PC-9 (cell line): ENCODE measurements at regions not wholly inside any gene's neighbourhood (a gene's known extent, or its start where the extent isn't known, plus 50 kb on each side); places are given as distances from the start of the nearest gene placed in this dataset.

ENCODE experiments used
- BruUV-seq: library from RNA; stranded (reverse); fragments of 400-500 nt; replicated peaks from 2 replicates; lab custom pipeline; 2021; lab: Mats Ljungman, UMichigan
- CTCF ChIA-PET: fragments of 300-600 bp; sonication (Branson Sonifier 250); formaldehyde crosslinking; loops from one replicate; lab custom pipeline; 2022; ENCODE audit warnings: antibody characterized with exemption; lab: Charles Lee
- POLR2A ChIA-PET: fragments of 300-600 bp; sonication (Branson Sonifier 250); formaldehyde crosslinking; loops from one replicate; lab custom pipeline; 2022; ENCODE audit warnings: antibody characterized with exemption; ENCODE audit not compliant: unreplicated experiment; lab: Charles Lee
- DNase-seq, 2 experiments: peaks; one replicate each; pipeline versions ENCODE4 v3.0.0 to v3.0.0-alpha.2; 2015 to 2022; ENCODE audit warnings: mixed read lengths in 1 of 2
- H2AFZ ChIP-seq: fragments of 200-600 bp; sonication (generic); 2 replicates; pipeline ENCODE4 v1.8.1; 2017; ENCODE audit warnings: antibody characterized with exemption
- H3F3A ChIP-seq: fragments of 200-600 bp; sonication (generic); 2 replicates; pipeline ENCODE4 v1.8.1; 2017; ENCODE audit warnings: antibody characterized with exemption, mild to moderate bottlenecking, low read depth; ENCODE audit not compliant: insufficient read depth
- H3K27ac ChIP-seq: fragments of 200-600 bp; sonication (generic); 2 replicates; pipeline ENCODE4 v1.6.1; 2016; ENCODE audit warnings: mixed run types
- H3K27me3 ChIP-seq: fragments of 200-600 bp; sonication (generic); 2 replicates; pipeline ENCODE4 v1.6.1; 2016; ENCODE audit warnings: low read depth, mixed run types; ENCODE audit not compliant: insufficient read depth
- H3K36me3 ChIP-seq: fragments of 200-600 bp; sonication (generic); 2 replicates; pipeline ENCODE4 v1.6.1; 2016; ENCODE audit warnings: low read depth, mixed run types
- H3K4me1 ChIP-seq: fragments of 200-600 bp; sonication (generic); replicated peaks from 2 replicates; pipeline ENCODE4 v1.6.1; 2016; ENCODE audit warnings: mixed run types; ENCODE audit not compliant: insufficient read depth
- H3K4me2 ChIP-seq: fragments of 200-600 bp; sonication (generic); 2 replicates; pipeline ENCODE4 v1.6.1; 2017; ENCODE audit warnings: mixed run types
- H3K4me3 ChIP-seq: fragments of 200-600 bp; sonication (generic); 2 replicates; pipeline ENCODE4 v1.6.1; 2016; ENCODE audit warnings: mixed run types
- H3K79me2 ChIP-seq: fragments of 200-600 bp; sonication (generic); 2 replicates; pipeline ENCODE4 v1.6.1; 2017; ENCODE audit warnings: low read depth, mixed run types
- H3K9me2 ChIP-seq: fragments of 200-600 bp; sonication (generic); 2 replicates; pipeline ENCODE4 v1.8.1; 2017; ENCODE audit warnings: mild to moderate bottlenecking; ENCODE audit not compliant: insufficient read depth
- H3K9me3 ChIP-seq: fragments of 200-600 bp; sonication (generic); 2 replicates; pipeline ENCODE4 v1.8.1; 2016; ENCODE audit warnings: low read depth; ENCODE audit not compliant: insufficient read depth
- H4K20me1 ChIP-seq: fragments of 200-600 bp; sonication (generic); 2 replicates; pipeline ENCODE4 v1.8.1; 2017; ENCODE audit not compliant: insufficient read depth
- EZH2 ChIP-seq: fragments of 200-600 bp; sonication (generic); IDR thresholded peaks from 2 replicates; pipeline ENCODE4 v1.8.0; 2017; ENCODE audit warnings: antibody characterized with exemption, low read depth
- intact Hi-C: fragments of 100-400 bp; cut with micrococcal nuclease; formaldehyde crosslinking; loops from one replicate; pipeline ENCODE4 v1.10.0; 2022; ENCODE audit not compliant: unreplicated experiment
- TF ChIP-seq, protein P1 (sequence below): fragments of 200-600 bp; sonication (generic); conservative IDR thresholded peaks from 2 replicates; pipeline ENCODE4 v1.6.1; 2017; ENCODE audit warnings: mixed run types, antibody characterized with exemption, mild to moderate bottlenecking, moderate library complexity

DNA sequence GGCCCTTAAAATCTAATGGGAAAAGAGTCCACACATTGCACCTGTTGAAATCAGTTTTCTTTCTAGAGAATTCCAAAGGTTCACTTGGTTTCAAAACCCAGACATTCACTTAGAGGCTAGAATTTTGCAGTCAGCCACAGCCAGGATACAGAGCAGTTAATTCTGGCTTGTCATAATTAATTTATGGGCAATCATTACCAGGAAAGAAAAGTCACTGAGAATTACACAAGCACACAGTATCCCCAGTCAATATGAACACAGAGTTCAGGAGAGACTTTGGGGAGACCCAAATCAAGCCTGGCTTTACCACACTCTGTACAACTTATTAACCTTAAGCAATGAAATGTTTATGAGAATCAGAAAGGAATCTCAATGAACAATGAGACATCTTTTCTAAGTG, 224.3 kb upstream of the SOX21 start:
- CTCF ChIA-PET: no interaction called here
- POLR2A ChIA-PET: no interaction called here

DNA sequence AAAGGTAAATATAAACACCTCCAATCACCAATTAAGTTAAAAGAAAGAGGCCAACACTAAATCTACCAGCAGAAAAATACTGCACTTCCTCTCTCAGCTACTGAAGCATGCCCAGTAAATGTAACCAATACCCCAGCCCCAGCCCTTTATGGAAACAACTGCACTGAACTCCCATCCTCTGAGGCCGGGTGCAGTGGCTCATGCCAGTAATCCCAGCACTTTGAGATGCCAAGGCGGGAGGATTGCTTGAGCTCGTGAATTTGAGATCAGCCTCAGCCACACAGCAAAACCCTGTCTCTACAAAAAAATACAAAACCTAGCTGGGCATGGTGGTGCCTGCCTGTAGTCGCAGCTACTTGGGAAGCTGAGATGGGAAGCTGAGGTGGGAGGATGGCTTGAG, 221.6 kb upstream of the SOX21 start:
- BruUV-seq: no TSS peak
- Histone ChIP-seq H3K4me3 (no peak overlapping the region), H3K36me3 (no peaks in the 10 kb centered on the region), H3K27ac (no peak overlapping the region), H3F3A (no peaks in the 10 kb centered on the region), H3K4me1 (no peaks in the 10 kb centered on the region), H3K4me2 (no peak overlapping the region), H3K9me3 (no peaks in the 10 kb centered on the region), H3K9me2 (no peaks in the 10 kb centered on the region), H2AFZ (no peak overlapping the region), H4K20me1 (no peaks in the 10 kb centered on the region), H3K27me3 (peaks cover 39% of the 10 kb centered on the region), H3K79me2 (no peaks in the 10 kb centered on the region)
- POLR2A ChIA-PET: no interaction called here
- CTCF ChIA-PET: no interaction called here
- DNase-seq: no peak
- TF ChIP-seq, protein P1, sequence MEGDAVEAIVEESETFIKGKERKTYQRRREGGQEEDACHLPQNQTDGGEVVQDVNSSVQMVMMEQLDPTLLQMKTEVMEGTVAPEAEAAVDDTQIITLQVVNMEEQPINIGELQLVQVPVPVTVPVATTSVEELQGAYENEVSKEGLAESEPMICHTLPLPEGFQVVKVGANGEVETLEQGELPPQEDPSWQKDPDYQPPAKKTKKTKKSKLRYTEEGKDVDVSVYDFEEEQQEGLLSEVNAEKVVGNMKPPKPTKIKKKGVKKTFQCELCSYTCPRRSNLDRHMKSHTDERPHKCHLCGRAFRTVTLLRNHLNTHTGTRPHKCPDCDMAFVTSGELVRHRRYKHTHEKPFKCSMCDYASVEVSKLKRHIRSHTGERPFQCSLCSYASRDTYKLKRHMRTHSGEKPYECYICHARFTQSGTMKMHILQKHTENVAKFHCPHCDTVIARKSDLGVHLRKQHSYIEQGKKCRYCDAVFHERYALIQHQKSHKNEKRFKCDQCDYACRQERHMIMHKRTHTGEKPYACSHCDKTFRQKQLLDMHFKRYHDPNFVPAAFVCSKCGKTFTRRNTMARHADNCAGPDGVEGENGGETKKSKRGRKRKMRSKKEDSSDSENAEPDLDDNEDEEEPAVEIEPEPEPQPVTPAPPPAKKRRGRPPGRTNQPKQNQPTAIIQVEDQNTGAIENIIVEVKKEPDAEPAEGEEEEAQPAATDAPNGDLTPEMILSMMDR: no peak
- TF ChIP-seq EZH2: no peak
- intact Hi-C loops: no loop called here

More for the DNA sequence above, 224.3 kb upstream of the SOX21 start:
- DNase-seq: no peak
- BruUV-seq: no TSS peak
- intact Hi-C loops: no loop called here
- no peak overlapping the region for H3K27ac ChIP-seq
- H3F3A ChIP-seq: no peaks in the 10 kb centered on the region
- H3K27me3 ChIP-seq: peaks cover 49% of the 10 kb centered on the region
- TF ChIP-seq EZH2: no peak
- TF ChIP-seq, protein P1: no peak
- no peaks in the 10 kb centered on the region for H3K4me1 ChIP-seq
- H3K4me3 ChIP-seq: no peak overlapping the region
- H3K9me3 ChIP-seq: no peaks in the 10 kb centered on the region
- H3K79me2 ChIP-seq: no peaks in the 10 kb centered on the region
- no peak overlapping the region for H2AFZ ChIP-seq
- no peaks in the 10 kb centered on the region for H3K36me3 ChIP-seq
- H4K20me1 ChIP-seq: no peaks in the 10 kb centered on the region
- H3K9me2 ChIP-seq: no peaks in the 10 kb centered on the region
- no peak overlapping the region for H3K4me2 ChIP-seq

DNA sequence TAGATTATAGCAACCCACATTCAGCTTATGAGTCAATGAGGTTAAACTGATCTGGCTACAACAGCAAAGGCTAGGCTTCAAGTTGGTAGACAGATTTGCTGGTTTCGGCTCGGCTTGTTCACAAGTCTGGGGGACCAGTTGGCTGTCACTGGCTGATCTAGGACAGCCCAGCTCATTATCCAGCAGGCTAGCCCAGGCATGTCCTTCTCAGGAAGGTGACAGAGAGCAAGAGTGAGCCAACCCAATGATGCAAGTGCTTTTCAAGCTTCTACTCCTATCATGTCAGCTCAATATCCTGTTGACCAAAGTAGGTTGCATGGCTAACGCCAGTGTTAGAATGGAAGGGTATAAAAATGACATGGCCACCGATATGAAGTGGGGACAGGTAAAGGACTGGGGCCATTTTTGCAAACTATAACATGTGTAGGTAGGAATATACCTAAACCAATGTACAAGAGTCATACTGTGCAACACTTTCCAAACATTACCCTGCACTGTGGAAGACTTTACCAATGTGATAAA, 220.9 kb upstream of the SOX21 start:
- TF ChIP-seq EZH2: no peak
- TF ChIP-seq, protein P1: no peak
- H4K20me1 ChIP-seq: no peaks in the 10 kb centered on the region
- ChIA-PET POLR2A (no interaction called here), CTCF (no interaction called here)
- no peak overlapping the region for H3K4me2 ChIP-seq
- H3K79me2 ChIP-seq: no peaks in the 10 kb centered on the region
- no peaks in the 10 kb centered on the region for H3K36me3 ChIP-seq
- H3K9me2 ChIP-seq: no peaks in the 10 kb centered on the region
- no TSS peak for BruUV-seq
- no peaks in the 10 kb centered on the region for H3K9me3 ChIP-seq
- no peaks in the 10 kb centered on the region for H3K4me1 ChIP-seq
- H3K27me3 ChIP-seq: peaks cover 40% of the 10 kb centered on the region
- no peaks in the 10 kb centered on the region for H3F3A ChIP-seq
- no peak overlapping the region for H3K27ac ChIP-seq
- no peak overlapping the region for H2AFZ ChIP-seq
- no peak overlapping the region for H3K4me3 ChIP-seq
- no peak for DNase-seq
- intact Hi-C loops: no loop called here
